CD14-positive monocyte (primary cell): ENCODE measurements at regions not wholly inside any gene's neighbourhood (a gene's known extent, or its start where the extent isn't known, plus 50 kb on each side); places are given as distances from the start of the nearest gene placed in this dataset.

Source experiments
- DNase-seq, 3 donors: peaks; one replicate each; pipeline ENCODE4 v3.0.0-alpha.2; 2011 to 2022
- H2AFZ ChIP-seq: 2 replicates; pipeline ENCODE4 v1.6.0; 2012; ENCODE audit warnings: mild to moderate bottlenecking, low read depth, low read length, inconsistent platforms; ENCODE audit not compliant: insufficient read depth, poor library complexity, severe bottlenecking
- H3K27ac ChIP-seq, 2 donors: 1 replicate in 1 of 2; 2 replicates in 1 of 2; pipeline ENCODE4 v1.5.1; 2012 to 2013; ENCODE audit warnings: low read length in 2 of 2, control low read depth in 1 of 2, inconsistent platforms in 1 of 2, low read depth in 1 of 2, mild to moderate bottlenecking in 1 of 2
- H3K27me3 ChIP-seq, 2 donors: one replicate each; pipeline versions ENCODE4 v1.6.0 to v1.6.1; 2011 to 2013; ENCODE audit warnings: low read length in 2 of 2; ENCODE audit not compliant: control insufficient read depth in 2 of 2, insufficient read depth in 2 of 2
- H3K36me3 ChIP-seq, 2 donors: replicated peaks in 1 of 2; 1 replicate in 1 of 2; 2 replicates in 1 of 2; pipeline versions ENCODE4 v1.5.1 to v1.6.1; 2012 to 2013; ENCODE audit warnings: low read length in 2 of 2, control low read depth in 1 of 2, inconsistent platforms in 1 of 2, mild to moderate bottlenecking in 1 of 2; ENCODE audit not compliant: insufficient read depth in 2 of 2, control insufficient read depth in 1 of 2
- H3K4me1 ChIP-seq, 2 donors: 1 replicate in 1 of 2; 2 replicates in 1 of 2; pipeline versions ENCODE4 v1.5.1 to v1.6.1; 2012 to 2013; ENCODE audit warnings: low read length in 2 of 2, control low read depth in 1 of 2, inconsistent platforms in 1 of 2, mild to moderate bottlenecking in 1 of 2, moderate library complexity in 1 of 2; ENCODE audit not compliant: insufficient read depth in 2 of 2, control insufficient read depth in 1 of 2
- H3K4me2 ChIP-seq: replicated peaks from 2 replicates; pipeline ENCODE3; 2012; ENCODE audit warnings: low read length, moderate library complexity, mild to moderate bottlenecking; ENCODE audit not compliant: poor library complexity, severe bottlenecking; ENCODE audit errors: extremely low read depth
- H3K4me3 ChIP-seq, 3 experiments: fragments of 200-600 bp in 1 of 3; sonication (generic) in 1 of 3; replicated peaks in 1 of 3; 1 replicate in 2 of 3; 2 replicates in 1 of 3; pipeline ENCODE4 v1.5.1; 2011 to 2013; ENCODE audit warnings: low read length in 3 of 3, mild to moderate bottlenecking in 3 of 3, control low read depth in 2 of 3, low read depth in 2 of 3, inconsistent platforms in 1 of 3, moderate library complexity in 1 of 3
- H3K79me2 ChIP-seq: 2 replicates; pipeline ENCODE4 v1.6.0; 2012; ENCODE audit warnings: mild to moderate bottlenecking, control low read depth, inconsistent platforms, low read length, moderate library complexity; ENCODE audit not compliant: insufficient read depth
- H3K9ac ChIP-seq: 2 replicates; pipeline ENCODE4 v1.6.0; 2017; ENCODE audit warnings: low read length, mild to moderate bottlenecking; ENCODE audit not compliant: insufficient read depth, poor library complexity, severe bottlenecking
- H3K9me3 ChIP-seq, 2 donors: replicated peaks in 1 of 2; 1 replicate in 1 of 2; 2 replicates in 1 of 2; pipeline versions ENCODE4 v1.5.1 to v1.6.1; 2012 to 2013; ENCODE audit warnings: low read length in 2 of 2, control low read depth in 1 of 2; ENCODE audit not compliant: control insufficient read depth in 1 of 2, insufficient read depth in 1 of 2
- H4K20me1 ChIP-seq: 2 replicates; pipeline ENCODE4 v1.6.0; 2012; ENCODE audit warnings: mild to moderate bottlenecking, low read length, control low read depth, moderate library complexity; ENCODE audit not compliant: insufficient read depth
- H3K27ac Mint-ChIP-seq, 7 donors: one replicate each; pipeline ENCODE4 v1.8.0; 2020; ENCODE audit warnings: mild to moderate bottlenecking in 7 of 7, mixed read lengths in 7 of 7, moderate library complexity in 6 of 7, inconsistent platforms in 2 of 7
- H3K27me3 Mint-ChIP-seq, 3 donors: one replicate each; pipeline ENCODE4 v1.8.0; 2021 to 2022; ENCODE audit warnings: low read depth in 3 of 3, mild to moderate bottlenecking in 3 of 3, mixed read lengths in 3 of 3, moderate library complexity in 3 of 3, inconsistent platforms in 1 of 3
- H3K36me3 Mint-ChIP-seq, 2 donors: one replicate each; pipeline ENCODE4 v1.8.0; 2020; ENCODE audit warnings: mixed read lengths in 2 of 2, inconsistent platforms in 1 of 2, mild to moderate bottlenecking in 1 of 2
- H3K4me1 Mint-ChIP-seq: one replicate; pipeline ENCODE4 v1.8.0; 2020; ENCODE audit warnings: mild to moderate bottlenecking, mixed read lengths
- H3K4me3 Mint-ChIP-seq, 2 donors: one replicate each; pipeline ENCODE4 v1.8.0; 2020; ENCODE audit warnings: mild to moderate bottlenecking in 2 of 2, mixed read lengths in 2 of 2, moderate library complexity in 1 of 2
- H3K9me3 Mint-ChIP-seq, 7 donors: one replicate each; pipeline ENCODE4 v1.8.0; 2020 to 2022; ENCODE audit warnings: mixed read lengths in 7 of 7, mild to moderate bottlenecking in 6 of 7, moderate library complexity in 6 of 7, inconsistent platforms in 2 of 7
- CTCF ChIP-seq: fragments of 200-600 bp; IDR thresholded peaks from one replicate; pipeline ENCODE4 v1.8.0; 2022; ENCODE audit warnings: antibody characterized with exemption, mild to moderate bottlenecking
- WGBS: methylation state at CpG from one replicate; pipeline ENCODE4 v1.1.5; 2013; ENCODE audit warnings: missing lambda C conversion rate; ENCODE audit not compliant: insufficient coverage; 5-methylcytosine and 5-hydroxymethylcytosine counted together
- intact Hi-C, 2 donors: fragments of 100-400 bp; cut with micrococcal nuclease; formaldehyde crosslinking; loops; one replicate each; pipeline versions ENCODE4 v1.15.0 to v1.15.1; 2023

- H3K27ac Mint-ChIP-seq, result no peak overlapping the region
- H3K36me3 ChIP-seq, result no peaks in the 10 kb centered on the region
- H3K4me1 ChIP-seq, result no peaks in the 10 kb centered on the region
- no peaks in the 10 kb centered on the region for H3K36me3 Mint-ChIP-seq
- peaks cover 2 to 15% (median 10%) of the 10 kb centered on the region in 7 donors for H3K9me3 Mint-ChIP-seq
- H3K79me2 ChIP-seq, result no peaks in the 10 kb centered on the region
- no peak overlapping the region for H3K4me2 ChIP-seq
- no peak overlapping the region for H2AFZ ChIP-seq
- intact Hi-C loops, result no loop called here
- no peak overlapping the region for H3K4me3 Mint-ChIP-seq
- H3K27me3 ChIP-seq, result no peaks in the 10 kb centered on the region
- H3K27ac ChIP-seq, result no peak overlapping the region
- no peak overlapping the region for H3K4me3 ChIP-seq
- no peak overlapping the region for H3K9ac ChIP-seq
- peaks cover 0 to 4% of the 10 kb centered on the region in 2 donors for H3K9me3 ChIP-seq
- no peaks in the 10 kb centered on the region for H4K20me1 ChIP-seq
- TF ChIP-seq CTCF, result no peak
- DNase-seq, result no peak
- H3K27me3 Mint-ChIP-seq, result peaks cover 0 to 2% (median 0%) of the 10 kb centered on the region in 3 donors
- H3K4me1 Mint-ChIP-seq, result no peaks in the 10 kb centered on the region
These were observed 163.6 kb upstream of the ISX start for GRCh38 chr22:34902335-34902734.

GRCh38 chr22:34903416-34903815, 162.5 kb upstream of the ISX start:
- intact Hi-C loops, result no loop called here
- no peaks in the 10 kb centered on the region for H3K36me3 Mint-ChIP-seq
- H3K9ac ChIP-seq, result no peak overlapping the region
- peaks cover 0 to 4% of the 10 kb centered on the region in 2 donors for H3K9me3 ChIP-seq
- H3K36me3 ChIP-seq, result no peaks in the 10 kb centered on the region
- no peaks in the 10 kb centered on the region for H3K79me2 ChIP-seq
- H3K4me3 ChIP-seq, result no peak overlapping the region
- H3K27me3 Mint-ChIP-seq, result peaks cover 0 to 2% (median 0%) of the 10 kb centered on the region in 3 donors
- no peak for TF ChIP-seq CTCF
- H3K27me3 ChIP-seq, result no peaks in the 10 kb centered on the region
- no peaks in the 10 kb centered on the region for H4K20me1 ChIP-seq
- peaks cover under 1 to 15% (median 7%) of the 10 kb centered on the region in 7 donors for H3K9me3 Mint-ChIP-seq
- no peaks in the 10 kb centered on the region for H3K4me1 ChIP-seq
- H3K4me2 ChIP-seq, result no peak overlapping the region
- no peak overlapping the region for H2AFZ ChIP-seq
- no peak for DNase-seq
- no peak overlapping the region for H3K27ac Mint-ChIP-seq
- H3K4me1 Mint-ChIP-seq, result no peaks in the 10 kb centered on the region
- H3K4me3 Mint-ChIP-seq, result no peak overlapping the region
- 100% methylated on average over 2 of the region's 4 CpGs for WGBS
- H3K27ac ChIP-seq, result no peak overlapping the region
